NCI-H2171 treated with DMSO at 0.1 percent for 48 hours (cell line): ENCODE measurements at regions not wholly inside any gene's neighbourhood (a gene's known extent, or its start where the extent isn't known, plus 50 kb on each side); places are given as distances from the start of the nearest gene placed in this dataset.
"Not testable (repeated sequence)": the region's sequence is repeated elsewhere in the genome, so short reads cannot be mapped to it uniquely, and the experiment has no call there.

Experiments used
- DNase-seq: peaks from one replicate; lab custom pipeline; 2025; lab: John Stamatoyannopoulos, UW

DNA sequence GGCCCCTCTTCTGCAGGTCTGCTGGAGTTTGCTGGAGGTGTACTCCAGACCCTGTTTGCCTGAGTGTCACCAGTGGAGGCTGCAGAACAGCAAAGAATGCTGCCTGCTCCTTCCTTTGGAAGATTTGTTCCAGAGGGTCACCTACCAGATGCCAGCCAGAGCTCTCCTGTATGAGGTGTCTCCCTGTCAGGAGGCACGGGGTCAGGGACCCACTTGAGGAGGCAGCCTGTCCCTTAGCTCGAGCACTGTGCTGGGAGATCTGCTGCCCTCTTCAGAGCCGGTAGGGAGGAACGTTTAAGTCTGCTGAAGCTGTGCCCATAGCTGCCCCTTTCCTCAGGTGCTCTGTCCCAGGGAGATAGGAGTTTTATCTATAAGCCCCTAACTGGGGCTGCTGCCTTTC, 207.9 kb downstream of the FAT3 start:
- DNase-seq = no peak

DNA sequence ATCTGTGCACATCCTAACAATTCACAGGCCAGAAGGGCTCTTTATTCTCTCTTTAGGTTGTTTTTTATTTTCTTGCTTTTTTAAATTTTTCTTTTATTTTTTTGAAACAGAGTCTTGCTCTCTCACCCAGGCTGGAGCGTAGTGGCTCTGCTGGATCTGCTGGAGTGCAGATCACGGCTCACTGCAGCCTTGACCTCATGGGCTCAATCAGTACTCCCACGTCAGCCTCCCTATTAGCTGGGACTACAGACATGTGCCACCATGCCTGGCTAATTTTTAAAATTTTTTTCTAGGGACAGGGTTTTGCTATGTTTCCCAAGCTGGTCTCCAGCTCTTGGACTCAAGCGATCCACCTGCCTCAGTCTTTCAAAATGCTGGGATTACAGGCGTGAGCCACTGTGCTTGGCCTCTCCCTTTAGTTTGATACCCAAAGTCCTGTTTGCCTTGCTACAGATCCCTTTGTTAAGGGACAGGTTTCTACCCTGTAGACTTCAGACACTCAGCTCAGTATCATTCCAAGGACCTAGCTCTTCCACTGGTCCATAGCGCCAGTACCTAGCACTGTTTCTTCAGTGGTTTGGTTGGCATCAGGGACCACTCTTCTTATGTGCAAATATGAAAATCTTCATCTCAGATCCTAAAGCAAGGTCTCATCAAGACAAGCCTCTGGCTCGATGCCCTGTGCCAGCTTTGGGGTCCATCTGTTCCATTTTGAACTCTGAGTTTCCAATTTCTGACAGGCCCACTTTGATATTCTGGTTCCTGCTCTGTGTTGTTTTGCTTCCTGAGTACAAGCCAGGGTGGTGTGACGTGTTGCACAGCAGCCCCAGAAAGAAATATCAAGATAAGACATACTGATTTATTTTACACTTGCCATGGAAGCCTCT, 211.7 kb downstream of the FAT3 start:
- no peak for DNase-seq

DNA sequence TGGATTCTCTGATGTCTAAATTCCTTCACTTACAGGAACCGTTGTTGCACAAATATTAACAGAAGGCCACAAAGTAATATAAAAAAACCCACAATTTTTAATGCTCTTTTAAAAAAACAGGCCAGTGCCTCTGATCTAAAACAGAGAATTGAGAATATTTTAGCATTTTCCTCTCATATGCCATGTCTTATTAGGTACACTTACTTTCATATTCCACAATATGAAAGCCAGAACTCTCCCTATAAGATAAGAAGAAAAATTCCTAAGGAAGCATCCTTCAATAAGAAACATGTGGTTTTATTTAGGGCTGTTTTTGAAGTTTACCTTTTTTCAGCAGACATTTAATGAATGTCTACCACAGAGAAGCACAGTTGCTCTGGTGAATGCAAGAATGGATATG, 214.5 kb downstream of the FAT3 start:
- no peak for DNase-seq

DNA sequence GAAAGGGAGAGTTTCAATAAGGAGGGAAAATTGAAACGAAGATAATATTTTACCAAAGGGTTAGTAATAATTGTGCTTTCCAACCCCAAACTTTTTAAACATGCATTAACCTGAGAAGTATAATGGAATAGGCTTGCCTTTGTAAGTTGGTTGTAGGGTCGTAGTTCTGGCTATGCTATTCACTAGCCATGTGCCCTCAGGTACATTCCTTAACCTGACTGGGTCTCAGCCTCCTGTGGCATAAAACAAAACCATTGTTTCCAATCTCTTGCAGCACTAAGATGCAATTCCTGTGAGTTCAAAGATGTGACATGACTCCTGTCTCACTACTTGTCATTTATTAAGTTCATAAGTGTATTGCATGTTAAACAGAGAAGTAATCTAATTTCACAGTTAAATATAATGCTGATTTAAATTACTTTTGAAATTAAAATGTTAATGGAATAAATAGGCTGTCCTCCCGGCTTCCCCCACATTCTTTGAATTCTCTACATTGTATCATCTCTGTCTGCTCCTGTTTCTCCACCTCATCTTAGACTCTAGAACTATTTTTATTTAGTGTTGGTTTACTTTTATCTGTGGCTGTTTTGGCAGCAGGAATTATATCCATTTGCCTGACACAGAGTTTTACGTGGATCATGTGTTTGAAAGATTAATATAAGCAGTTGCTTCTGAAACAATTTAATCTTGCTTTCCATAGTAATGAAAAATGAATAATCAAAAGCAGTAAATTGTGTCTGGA, 216.3 kb downstream of the FAT3 start:
- no peak for DNase-seq

DNA sequence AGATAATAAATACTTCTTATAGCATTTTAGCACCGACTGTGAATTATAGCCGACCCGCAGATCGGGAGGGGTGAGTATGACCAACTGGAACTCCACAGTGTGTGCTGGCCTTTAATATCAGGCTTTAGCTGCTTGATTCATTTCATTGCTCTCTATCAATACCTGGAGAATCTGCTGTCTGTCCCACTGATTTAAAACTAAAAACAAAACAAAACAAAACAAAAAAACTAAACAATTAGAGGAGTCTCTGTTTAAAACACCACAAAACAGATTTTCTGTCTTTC, 216.8 kb downstream of the FAT3 start:
- no peak for DNase-seq

DNA sequence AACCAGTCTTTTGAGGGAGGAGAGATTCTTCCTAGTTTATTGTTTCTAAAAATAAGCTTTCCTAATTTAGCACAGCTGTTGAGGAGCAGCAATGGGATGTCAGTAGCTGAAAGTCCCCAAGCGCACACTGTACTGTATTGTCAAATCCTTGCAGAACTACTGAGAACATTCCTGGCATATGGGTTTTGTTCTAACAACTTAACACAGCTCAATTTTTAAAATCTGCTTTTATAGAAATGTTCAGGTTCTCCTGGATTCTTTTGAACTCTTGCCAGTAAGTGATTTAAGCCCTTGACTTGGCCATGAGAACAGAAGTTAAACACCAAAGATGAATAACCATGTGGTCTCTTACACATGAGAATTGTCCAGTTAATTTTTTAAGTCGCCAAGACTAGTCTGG, 218.6 kb downstream of the FAT3 start:
- no peak for DNase-seq

DNA sequence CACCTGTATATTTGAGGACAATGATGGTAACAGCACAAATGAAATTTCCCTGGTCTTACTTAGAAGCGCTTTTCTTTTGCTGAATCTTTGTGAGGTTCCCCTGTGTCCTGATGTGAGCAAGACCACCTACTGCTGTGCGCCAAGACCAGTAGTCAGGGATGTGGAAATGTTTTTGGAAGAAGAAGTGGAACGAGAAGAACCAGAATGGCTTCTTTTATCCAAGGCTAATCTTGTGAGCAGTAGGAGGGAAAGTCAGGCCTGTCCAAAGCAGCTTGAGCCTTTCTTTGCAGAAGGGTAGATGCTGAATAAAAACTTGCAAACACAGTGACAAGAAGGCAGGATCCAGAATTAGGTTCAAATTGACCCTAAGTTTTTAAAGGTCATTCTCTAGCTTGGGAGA, 223.0 kb downstream of the FAT3 start:
- DNase-seq = no peak

DNA sequence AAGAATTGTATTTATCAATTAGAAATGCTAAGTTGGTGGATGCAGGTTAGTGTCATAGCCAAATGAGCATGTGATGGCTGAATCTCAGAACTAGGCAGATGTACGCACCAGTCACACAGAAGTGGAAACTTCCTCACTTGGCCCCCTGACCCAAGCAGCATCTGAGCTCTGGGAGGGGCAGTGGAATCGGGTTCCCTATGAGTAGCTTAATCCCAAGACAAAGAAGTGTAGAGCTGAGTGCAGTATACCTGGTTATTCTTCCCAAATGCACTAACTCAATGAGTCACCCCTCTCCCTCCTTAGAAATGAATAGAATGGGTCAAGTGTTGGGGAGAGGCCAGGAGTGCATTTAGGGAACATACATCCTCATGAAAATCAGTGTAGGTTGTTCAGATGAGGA, 224.6 kb downstream of the FAT3 start:
- no peak for DNase-seq

DNA sequence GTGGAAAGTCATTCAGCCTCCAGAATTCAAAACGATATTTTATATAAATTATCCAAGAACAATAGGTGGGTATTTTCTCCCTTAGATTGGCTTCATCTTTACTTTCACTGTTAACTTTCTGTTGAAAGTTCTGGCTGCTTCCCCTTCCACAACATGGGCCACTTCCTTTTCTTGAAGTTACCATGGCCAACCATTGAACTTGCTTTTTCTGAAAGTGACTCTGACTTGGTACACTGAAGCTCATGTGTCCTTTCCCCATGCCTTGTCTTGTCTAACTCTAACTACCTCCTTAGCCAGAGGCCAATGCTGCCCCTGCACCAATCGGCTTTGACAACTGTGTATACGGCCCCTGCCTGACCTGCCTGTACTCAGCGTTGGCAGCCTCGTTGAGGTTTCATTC, 225.2 kb downstream of the FAT3 start:
- no peak for DNase-seq

DNA sequence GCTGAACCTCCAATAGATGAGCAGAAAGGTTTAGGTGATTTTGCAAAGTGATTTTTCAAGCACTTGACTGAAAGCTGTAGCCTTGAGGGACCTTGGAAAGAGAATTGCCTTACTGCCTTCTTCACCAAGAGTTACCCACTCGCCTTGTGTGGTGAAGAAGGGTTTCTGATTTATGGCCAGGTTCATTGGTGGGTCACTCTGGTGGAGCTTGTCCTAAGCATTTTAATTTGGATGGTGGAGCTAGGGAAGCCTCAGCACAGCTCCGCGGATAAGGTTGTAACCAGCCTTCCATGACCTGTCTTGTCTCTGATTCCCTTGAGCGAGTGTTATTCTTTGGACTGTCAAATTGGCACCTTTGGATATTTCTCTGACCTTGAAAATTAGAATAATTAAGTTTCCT, 226.4 kb downstream of the FAT3 start:
- no peak for DNase-seq

DNA sequence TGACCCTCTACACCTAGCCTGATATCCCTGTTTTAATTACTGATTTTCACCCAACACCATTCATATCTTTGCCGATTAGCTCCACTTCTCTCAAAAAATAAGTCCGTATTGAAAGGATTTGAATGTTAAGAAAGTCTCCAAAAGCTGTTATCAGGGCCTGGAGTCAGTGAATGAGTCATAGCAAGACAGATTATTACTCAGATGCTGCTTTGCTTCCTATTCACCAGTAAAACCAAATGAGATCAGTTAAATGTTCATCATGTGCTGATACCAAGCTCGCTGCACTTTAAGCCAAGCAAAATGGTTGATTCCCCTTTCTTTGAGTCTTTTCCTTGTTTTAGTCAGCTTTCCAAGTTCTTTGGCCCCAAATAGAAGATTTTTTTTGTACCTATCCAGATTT, 228.4 kb downstream of the FAT3 start:
- DNase-seq = no peak

DNA sequence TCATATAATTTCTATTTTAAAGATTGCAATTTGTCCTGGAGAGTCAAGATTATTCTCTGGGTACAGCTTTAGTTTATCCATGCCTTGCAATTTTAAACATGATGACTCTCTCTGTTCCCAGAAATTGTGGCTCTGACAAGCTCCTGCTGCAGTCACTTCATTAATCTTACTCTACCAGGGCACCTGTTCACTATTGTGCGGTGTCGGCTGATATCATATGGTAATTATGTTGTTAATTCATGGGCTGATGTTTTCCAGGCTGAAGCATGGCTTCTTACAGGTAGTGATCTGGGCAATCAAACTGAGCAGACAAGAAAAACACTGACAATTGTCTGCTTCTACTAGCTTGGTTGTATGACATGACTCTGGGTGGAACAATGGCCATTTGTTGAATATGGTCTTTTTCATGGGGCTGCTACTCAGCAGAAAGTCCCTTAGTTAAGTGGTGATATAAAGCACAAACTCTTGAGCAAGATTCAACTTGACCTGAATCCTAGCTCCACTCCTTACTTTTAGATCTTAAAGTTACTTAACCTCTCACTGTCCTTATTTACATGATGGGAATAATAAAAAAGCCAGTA, 230.7 kb downstream of the FAT3 start:
- DNase-seq = no peak

DNA sequence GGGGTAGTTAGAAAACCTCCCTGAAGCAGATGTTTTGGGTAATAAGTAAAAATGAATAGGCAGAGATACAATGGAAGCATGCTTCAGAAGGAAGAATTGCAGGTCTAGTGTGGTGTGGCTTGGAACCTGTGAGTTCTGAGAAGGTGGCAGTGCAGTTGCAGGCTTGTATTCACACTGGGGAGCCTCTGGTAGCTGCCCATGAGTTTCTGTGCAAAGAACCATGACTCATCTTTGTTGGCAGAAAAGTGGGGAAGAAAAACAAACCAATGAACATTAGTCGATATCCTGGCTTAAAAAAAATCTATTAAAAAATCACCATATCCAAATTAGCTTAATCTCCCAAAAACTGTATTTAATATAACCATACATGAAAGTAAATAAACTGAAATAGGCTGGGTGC, 232.6 kb downstream of the FAT3 start:
- DNase-seq = no peak

DNA sequence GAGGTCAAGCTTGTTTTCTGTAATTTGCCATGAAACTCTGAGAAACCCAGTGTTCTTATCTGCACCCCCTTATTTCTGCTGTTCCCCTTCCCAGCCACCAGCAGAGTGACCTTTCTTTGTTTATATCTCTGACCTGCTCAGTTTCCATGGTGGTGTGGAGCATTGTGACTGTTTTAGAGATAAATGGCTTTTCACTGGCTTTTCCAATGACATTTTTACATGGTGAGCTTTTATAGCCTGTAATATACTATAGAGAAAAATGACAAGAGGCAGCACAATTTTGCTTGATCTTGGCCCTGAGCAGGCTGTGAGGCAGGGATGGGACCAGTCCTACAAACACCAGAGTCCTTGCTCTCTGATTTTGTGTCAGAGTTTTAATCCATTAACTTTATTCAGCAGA, 233.9 kb downstream of the FAT3 start:
- DNase-seq = no peak

DNA sequence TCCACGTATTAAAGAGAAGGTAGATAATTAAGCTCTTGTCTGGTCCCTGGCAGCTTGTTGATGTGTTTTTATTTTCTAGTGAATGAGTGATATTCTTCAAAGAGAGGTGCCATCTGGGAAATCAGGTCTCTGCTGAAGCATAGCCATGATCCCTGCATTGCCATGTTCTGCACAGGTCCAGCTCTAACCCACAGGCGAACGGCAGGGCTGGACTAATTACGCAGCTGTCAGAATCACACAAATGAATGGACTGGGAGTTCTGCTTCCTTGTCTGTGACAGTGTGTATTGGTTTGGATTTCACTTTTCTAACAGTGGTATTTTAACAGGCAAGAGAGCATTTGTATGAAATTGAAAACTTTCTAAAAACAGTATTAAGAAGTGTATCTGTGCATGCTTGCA, 235.6 kb downstream of the FAT3 start:
- DNase-seq = no peak

DNA sequence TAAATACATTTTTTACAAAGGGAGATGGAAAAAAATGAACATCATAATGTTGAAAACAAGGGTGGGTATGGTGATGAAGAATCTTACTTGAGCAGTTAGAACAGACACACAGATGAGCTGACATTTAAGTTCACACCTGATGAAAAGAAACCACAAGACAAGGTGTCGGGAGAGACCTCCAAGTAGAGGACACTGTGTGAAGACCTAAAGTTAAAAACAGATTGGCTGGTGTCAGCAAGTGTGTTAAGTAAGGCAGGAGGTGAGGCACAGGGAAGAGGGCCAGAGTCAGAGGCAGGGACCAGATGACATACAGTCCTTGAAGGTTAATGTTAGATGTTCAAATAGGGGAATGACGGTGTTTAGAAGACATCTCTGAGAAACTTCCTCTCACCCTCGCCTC, 236.8 kb downstream of the FAT3 start:
- no peak for DNase-seq

DNA sequence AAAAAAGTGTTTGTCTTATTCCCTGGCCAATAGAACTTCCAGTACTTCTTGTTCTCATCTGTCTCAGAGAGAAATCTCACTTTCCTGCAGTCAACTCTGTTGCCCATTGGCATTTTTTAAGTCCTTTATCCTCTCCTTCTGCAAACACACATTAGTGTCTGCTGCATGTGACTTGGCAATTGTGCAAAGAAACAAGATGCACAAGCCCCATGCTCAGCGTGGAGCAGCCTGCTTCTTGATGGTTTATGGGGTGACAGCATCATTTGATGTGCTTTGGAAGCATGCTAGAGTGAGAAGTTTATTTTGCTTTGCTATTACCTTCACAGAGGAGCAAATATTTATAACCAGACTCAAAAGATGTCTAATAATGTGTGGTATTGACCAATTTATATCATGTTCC, 238.2 kb downstream of the FAT3 start:
- DNase-seq = no peak

DNA sequence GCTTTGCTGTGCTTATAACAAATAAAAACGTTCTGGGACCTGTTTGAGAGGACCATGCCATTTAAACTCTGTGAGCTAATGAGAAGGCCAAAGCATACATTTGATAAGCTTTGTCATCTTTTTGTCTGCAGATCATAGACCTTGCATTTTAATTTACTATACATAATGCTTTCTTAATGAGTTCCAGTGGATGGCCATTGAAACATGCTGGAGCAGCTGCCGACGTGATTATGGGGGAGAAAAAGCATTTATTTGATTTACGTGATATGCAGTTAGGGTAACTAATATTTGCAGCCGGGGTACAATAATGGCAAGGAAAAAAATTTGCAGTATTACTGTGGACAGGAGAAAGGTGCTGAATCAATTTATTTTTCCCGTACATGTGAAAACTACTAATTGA, 240.2 kb downstream of the FAT3 start:
- no peak for DNase-seq

DNA sequence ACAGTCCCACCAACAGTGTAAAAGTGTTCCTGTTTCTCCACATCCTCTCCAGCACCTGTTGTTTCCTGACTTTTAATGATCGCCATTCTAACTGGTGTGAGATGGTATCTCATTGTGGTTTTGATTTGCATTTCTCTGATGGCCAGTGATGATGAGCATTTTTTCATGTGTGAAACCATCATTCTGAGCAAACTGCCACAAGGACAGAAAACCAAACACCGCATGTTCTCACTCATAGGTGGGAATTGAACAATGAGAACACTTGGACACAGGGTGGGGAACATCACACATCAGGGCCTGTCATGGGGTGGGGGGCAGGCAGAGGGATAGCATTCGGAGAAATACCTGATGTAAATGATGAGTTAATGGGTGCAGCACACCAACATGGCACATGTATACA, 240.8 kb downstream of the FAT3 start:
- not testable (repeated sequence) for DNase-seq

DNA sequence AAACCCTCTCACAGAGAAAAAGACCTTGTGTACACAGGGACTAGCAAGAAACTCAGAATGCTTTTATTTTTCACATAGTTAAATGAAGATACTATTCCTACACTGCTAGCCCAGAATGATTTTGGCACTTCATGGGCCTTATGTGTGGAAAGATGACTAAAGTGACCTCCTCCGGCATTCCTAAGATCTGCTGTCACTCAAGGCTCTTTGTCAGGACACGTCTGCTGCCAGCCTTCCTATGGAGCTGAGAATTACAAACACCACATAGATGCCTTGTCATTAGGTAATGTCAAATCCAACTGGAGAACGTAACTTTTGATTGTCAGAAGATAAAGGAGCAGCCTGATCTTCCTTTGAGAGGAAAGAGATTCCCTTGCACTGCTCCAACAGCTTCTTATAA, 249.1 kb downstream of the FAT3 start:
- no peak for DNase-seq

DNA sequence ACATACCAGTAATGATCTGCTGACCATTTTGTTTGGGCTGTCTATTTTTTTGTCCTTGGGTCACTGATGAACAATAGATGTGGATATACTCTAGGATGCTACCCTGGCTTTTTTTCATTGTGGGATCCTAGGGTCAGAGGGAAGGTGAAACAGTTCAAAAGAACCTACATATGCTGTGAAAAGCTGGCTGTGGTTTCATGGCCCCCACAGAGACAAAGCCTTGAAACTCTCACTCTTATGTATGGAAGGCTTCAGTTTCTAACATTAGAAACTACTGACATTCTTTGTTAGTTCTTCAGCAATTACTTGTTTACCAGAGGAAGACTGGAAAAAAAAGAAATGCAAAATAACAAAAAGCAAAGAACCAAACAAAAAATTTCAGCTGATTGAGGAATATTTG, 250.7 kb downstream of the FAT3 start:
- DNase-seq = no peak

DNA sequence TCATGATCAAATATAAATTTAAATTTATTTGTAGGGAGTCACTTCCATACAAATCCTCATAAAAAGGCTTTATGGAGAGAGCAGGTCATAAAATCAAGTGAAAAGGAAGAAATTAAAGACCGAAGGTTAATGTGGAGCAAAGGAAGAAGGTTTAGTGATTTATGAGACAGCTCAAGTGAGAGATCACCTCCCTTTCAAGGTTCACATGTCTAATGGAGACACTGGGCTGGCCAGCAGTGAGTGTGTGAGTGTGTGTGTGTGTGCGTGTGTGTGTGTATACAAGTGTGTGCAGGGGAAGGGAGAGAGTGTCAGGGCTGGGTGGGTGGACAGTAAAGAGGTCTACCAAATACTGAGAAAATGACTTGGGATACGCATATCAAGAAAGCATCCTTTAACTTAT, 251.2 kb downstream of the FAT3 start:
- no peak for DNase-seq

DNA sequence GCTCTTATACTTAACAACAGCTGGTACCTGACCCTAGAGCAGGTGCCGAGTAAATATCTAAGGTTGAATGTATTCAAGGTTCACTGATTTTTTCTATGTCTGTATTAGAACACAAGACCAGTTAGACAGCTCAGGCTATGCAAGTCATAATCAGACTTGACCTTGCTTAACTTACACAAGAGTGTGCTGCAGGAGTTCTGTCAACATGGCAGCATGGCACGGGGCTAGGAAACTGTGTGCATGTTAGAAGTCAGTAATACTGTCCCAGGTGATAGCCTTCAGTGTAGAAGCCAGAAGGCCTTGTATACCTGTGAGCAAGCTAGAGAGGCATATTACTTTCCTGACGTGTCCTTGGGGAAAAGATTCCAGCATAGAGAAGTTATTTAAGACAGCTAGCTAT, 253.1 kb downstream of the FAT3 start:
- DNase-seq = no peak

DNA sequence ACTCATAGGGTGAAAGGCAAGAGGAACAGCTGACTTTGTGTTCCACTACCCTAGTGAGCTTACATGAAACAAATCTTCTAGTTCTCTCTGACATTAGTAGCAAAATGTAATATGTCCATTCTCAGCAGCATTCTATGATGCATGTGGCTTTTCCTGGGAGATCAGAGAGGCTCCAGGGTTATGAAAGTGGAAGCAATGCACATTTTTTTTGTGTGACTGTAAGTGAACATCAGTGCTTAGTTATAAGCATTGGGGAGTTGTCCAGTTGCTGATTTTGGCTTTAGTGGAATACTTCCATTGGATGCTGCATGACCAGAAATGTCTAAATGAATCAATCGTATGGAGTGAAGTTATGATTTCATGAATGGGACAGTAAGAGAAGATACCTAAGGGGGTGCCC, 255.9 kb downstream of the FAT3 start:
- no peak for DNase-seq
